Effector CD8-positive, alpha-beta T cell (primary cell): ENCODE measurements at regions not wholly inside any gene's neighbourhood (a gene's known extent, or its start where the extent isn't known, plus 50 kb on each side); places are given as distances from the start of the nearest gene placed in this dataset.
"Not testable (repeated sequence)": the region's sequence is repeated elsewhere in the genome, so short reads cannot be mapped to it uniquely, and the experiment has no call there.

ENCODE experiments used
- DNase-seq: peaks from one replicate; lab custom pipeline; 2025; lab: John Stamatoyannopoulos, UW

DNA sequence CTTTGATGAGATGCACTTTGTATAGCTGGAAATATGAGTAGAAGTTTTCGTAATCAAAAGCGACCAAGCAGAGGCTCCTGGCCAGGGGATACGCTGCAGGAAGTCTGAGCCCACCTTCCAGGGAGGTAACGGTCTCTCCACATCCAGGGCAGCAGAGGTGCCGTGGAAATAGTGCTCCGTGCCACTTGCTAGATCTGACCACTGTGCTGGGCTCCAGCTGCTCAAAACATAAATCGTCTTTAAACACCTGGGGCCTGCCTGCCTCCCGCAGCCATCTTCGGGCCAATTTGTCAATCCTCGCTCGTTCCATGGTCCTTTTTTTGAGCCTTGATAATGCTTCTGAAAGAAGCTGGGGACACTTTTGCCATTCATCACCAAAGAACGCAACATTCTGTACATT lies 445.0 kb downstream of the ZNF536 start:
- DNase-seq: no peak

DNA sequence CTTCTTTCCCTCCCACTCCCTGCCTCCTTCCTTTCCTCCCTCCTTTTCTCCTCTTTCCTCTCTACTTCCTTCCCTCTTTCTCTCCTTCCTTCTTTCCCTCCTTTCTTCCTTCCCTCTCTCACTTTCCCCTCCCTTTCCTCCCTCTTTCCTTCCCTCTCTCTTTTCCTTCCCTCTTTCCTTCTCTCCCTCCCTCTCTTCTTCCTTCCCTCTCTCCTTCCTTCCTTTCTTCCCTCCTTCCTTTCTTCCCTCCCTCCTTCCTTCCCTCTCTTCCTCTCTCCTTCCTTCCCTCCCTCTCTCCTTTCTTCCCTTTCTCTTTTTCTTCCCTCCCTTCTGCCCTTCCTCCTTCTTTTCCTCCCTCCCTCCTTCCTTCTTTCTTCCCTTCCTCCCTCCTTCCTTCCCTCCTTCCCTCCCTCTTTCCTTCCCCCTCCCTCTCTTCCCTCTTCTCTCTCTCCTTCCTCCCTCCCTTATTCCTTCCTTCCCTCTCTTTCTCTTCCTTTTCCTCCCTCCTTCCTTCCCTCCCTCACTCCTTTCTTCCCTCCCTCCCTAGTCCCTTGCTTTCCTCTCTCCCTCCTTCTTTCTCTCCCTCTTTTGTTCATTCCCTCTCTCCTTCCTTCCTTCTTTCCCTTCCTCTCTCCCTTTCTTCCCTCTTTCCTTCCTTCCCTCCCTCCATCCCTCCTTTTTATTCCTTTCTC lies 443.9 kb downstream of the ZNF536 start:
- no peak for DNase-seq

DNA sequence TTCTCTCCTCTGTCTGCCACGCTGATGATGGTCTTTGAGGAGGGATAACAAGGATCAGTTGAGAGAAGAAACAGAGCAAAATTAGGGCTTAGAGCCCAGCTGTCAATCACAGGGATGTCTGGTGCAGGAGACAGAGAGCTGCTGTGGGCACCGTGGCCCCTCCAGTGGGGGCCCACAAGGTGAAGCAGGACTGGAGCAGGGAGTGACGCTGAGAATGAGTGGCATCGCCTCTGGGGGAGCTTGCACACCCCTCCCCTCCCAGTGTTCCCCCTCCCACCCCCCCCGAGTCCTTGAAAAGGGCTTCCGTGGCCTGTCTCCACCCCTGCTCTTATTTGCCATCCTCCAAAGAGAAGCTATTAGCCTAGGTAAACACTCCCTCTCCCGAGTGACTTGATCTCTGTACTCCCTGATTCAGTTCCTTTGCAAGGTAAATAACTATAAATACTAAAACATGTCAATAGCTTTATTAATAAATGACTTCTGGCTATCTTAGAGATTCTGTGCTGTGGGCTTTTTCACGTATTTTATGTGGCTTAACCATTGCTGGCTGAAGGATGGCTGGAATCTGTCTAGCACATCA lies 440.0 kb downstream of the ZNF536 start:
- DNase-seq: no peak

DNA sequence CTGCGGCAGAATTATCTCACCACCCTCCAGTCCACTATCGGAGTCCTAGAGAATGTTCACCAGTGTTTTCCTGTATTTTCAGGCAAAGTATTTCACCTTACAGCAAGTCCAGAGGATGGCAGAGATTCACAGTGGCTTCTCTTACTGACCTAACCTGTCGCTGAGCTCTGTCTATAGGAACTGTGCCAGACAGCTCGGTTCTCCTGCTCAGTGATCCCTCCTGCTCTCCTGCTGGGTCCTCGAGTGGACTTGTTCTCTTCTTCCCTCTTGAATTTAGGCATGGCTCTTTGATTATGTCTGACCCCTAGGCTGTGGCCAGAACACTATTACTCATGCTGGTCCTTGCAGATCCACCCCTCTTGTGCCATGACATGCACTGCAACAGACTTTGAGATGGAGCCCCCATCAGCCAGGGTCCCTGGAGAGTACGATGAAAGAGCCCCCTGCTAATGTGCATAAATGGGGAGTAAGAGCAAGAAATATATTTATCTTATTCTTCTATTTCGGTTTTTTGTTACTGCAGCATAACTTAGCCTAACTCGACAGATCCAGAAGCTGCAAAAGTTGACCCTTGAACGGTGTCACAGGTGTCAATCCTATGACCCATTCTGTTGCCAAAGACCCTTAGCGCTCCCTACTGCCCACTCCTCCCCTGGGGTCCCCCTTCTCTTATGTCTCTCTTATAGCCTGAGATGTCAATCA lies 439.4 kb downstream of the ZNF536 start:
- DNase-seq: no peak

DNA sequence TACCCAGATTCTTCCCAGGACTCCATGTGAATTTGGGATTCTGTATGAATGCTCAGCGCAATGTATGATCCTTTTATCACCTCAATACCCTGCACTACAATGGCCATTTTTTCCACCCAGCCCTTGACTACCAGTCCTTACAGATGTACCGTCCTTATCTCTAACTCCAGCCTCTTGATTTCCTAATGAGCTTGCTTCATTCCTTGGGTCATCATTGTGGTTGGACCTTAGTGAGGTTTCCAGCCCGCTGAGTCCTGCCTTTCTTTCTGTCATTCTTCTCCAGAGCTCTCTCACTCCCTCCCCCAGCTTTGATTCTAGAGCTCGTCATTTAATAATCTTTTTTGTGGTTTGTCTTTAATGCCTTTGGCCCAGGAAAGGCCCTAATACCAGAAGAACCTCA lies 438.5 kb downstream of the ZNF536 start:
- no peak for DNase-seq

DNA sequence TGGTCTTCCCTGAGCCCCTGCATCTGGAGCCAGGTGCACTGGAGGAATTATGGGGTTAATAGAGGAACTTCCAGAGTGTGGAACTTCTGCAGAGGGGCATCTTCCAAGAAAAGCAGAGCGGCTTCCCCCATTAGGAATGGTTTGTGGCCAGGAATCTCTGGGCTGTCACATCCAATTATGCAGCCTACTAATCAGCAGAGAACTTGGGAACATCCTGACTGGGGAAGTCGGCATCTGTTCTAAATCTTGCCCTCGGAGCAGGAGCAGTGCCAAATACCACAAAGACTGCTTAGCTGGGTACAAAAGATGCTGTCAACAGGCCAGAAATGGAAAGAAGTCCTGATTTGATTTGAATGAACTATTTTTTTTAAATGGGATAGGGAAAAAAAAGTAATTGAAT lies 435.1 kb downstream of the ZNF536 start:
- no peak for DNase-seq

DNA sequence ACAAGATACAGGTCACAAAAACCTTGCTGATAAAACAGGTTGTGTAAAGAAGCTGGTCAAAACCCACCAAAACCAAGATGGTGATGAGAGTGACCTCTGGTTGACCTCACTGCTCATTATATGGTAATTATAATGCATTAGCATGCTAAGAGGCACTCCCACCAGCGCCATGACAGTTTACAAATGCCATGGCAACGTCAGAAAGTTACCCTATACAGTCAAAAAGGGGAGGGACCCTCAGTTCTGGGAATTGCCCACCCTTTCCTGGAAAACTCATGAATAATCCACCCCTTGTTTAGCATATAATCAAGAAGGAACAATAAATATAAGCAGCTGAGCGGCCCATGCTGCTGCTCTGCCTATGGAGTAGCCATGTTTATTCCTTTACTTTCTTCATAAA lies 434.1 kb downstream of the ZNF536 start:
- DNase-seq: no peak

DNA sequence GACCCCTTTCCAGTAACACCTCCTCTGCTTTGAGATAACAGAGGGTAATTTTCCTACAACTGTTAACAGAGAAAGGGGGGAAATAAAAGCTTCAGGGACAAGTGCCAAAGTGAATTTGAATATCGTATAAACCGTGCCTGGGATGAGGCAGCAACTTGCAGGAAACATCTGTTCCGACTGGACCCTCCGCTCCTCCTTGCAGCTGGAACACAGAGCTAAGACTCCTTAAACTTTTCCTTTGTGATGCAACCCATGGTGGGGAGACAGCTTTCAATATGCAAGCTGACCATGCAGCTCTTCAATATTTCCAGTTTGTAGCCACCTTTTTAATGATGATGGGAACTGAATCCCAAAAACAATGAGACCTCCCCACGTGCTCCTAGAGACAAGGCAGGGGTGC lies 432.6 kb downstream of the ZNF536 start:
- no peak for DNase-seq

DNA sequence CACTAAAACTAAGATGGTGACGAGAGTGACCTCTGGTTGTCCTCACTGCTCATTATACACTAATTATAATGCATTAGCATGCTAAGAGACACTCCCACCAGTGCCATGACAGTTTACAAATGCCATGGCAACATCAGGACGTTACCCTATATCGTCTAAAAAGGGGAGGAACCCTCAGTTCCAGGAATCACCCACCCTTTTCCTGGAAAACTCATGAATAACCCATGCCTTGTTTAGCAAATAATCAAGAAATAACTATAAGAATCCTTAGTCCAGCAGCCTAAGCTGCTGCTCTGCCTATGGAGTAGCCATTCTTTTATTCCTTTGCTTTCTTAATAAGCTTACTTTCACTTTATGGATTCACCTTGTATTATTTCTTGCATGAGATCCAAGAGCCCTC lies 432.1 kb downstream of the ZNF536 start:
- not testable (repeated sequence) for DNase-seq

DNA sequence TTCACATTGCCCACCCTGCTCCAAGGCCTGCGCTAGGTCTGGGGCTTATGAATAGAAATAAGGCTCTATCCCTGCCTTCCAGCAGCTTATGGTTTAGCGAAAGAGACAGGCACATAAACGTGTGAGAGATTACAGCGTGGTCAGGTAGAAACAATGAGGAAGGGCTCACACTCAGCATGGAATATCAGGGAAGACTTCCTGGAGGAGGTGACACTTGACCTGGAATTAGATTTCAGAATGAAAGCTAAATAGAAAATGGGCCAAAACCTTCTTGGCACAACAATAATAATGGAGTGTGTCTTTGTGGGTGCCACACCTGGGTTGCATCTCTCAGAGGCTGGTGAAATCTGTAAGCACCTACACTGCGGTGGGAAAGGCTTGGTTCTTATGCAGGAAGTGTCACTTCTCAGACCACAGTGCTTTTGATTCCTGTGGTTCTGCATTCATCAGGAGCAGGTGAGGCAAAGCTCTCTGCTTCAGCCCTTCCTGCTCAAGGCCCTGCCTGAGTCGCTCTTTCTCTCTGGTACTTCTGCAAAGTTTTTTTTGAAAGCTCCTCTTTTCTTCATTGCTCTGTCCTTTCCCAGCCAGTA lies 430.3 kb downstream of the ZNF536 start:
- DNase-seq: no peak

DNA sequence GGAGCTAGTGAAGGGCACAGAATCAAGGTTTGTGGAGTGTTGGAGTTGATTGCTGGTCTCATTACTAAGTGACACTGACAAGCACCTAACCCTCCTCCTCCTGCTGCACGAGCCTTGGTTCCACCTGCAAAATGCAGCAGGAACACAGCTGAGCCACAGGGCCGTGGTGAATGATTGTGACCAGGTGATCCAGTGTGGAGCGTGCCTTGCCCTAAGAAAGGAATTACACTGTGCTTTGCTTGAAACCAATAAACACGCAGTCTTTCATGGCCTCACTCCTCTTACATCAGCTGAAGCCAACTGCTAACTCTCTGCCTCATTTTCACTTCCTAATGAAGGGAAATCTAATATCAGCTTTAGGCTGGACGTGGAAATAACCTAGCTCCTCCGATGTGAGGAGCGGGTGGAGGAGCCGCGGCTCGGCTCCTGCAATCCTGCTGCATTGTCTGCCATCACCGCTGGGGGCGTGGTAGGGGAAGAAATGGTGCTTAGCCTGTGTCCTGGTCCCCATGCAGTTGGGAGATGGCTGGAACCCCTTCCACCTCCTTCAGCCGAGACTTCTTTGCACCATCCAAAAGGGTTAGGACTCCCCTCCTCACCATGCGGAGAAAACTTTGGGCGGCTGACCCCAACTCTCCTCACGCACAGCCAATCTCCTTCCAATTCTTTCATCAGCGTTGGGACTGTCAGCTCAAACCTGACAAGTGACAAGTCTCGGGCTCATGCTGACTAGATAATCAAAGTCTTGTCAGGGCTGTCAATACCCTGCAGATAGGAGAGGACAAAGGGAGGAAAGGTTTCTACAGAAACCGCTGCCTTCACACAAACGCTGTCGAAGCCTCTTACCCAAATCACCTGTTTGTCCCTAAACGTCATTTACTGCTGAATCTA lies 427.9 kb downstream of the ZNF536 start:
- no peak for DNase-seq

DNA sequence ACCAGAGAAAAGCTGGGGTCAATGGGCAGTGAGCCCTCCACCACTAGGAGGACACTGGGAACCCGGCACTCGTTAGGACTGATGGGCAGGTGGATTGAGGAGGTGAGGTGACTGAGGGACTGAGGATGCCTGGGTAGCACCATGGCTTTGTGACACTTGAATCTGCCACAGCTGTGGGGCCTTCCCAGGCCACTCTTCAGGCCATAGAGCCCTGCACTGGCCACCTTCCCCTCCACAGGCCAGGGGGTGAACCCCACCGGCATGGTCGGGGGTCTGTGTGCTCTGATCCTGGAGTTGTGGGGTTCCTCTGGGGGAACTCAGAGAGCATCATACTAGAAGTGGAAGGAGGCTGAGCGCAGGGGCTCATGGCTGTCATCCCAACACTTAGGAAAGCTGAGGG lies 423.5 kb downstream of the ZNF536 start:
- DNase-seq: no peak

DNA sequence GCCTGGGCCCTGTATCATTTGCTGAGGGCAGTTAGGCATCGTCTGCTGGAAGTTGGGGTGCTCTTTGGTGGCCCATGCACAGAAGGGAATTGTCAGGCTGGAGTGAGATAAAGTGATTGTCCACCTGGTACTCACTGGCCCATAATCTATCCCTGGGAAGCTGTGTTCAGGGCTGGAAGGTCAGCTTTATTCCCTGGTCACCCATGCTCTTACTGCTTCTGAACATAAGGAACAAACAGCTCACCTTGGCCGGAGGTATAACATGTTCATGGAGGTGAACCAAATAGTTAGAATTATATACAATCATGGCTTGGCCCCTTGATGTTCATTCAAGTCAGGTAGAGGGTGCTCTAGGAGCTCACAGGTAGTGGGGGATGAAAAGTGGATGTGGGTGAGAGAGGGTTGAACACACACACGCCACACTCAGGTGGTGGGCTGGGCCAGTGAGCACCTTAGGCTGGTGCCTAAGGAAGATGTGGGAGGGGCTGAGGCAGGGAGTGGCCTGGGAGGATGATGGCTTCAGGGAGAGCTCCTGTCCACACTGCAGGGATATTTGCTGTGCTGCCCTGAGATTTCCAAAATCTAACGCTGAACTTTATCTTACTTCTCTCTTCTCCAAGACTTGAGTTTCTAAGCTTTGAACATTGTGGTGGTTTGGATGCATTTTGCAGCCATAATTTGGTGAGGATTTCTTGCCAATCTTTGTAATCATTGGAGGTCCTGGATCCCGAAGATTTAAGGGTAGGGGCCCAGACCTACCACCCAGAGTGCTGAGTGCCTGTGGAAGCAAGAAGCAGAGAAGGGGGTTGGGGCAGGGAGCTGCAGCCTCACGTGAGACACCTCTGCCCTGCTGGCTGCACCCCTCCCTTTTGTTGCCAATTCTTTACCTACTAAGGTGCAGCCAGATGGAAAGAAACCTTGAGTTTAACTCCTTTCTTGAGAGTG lies 420.6 kb downstream of the ZNF536 start:
- no peak for DNase-seq

DNA sequence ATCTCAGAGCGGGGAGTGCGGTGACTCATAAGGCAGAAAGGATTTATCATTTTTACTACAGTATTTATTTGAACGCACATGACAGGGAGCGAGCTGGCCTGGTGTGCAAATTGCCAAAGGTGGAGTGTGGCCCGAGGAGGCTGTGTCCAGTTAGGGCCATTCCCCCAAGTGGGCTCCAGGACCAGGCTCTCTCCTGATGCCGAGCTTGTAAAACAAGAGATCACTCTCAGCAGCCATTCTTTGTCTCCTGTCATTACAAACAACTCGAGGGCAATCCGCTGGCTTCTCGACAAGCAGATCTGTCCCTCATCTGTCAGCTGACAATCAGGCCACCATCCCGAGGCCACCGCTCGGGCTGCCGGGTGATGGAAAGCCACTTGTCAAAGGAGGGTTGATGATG lies 418.9 kb downstream of the ZNF536 start:
- no peak for DNase-seq

DNA sequence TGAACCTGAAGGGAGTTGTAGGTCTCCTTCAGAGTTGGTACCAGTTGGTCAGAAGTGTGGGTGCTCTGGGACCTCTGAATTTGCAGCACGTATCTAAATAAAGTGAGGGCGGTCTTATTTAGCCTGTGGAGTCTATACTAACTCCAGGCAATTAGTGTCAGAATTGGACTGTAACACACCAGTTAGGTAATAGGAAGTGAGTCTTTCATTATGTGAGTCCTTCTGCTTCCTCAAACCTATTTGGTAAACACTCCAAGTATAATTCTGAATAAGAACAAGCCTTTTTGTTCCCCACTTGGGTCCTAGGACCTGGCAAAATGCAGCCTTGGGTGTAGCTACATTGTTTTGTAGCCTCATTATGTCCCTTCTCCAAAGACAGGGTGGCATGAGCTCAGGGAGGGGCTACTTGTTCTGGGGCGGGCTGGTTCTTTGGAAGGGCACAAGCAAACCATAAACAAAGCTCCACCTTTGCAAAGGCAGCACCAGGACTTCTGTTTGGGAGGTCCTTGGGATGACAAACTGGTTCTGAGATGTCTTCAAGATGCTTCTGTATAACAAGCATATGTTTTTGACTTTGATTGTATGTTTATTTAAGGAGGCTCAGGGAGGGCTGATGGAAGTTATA lies 418.0 kb downstream of the ZNF536 start:
- no peak for DNase-seq

DNA sequence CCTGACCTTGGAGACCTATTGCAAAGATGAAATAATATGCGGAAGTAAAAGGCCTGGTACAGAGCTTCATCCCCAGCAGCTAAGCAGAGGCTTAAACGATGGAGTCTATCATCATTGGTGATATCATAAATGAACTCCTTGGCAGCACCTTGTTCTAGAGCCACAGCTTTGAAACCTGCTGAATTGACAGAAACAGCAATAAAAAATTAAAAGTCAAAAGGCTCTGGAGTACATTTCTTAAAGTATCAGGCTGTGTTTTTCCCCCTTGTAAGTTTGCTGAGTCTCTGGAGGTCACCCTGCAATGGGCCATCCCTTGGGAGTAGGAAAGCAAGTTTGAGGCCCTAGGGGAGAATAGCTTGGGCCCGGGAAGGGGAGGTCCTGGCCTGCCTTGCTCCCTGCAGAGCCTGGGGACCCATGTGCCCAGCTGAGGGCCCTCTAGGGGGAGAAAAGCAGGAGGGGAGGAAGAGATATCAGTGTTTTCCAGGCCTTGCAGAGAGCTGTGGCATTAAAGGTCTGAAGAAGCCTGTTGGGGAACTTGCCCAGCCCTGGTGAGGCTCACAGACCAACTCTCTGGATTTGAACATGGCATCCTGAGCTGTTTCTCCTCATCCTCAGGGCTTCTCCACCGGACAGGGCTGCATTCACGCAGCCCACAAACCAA lies 416.1 kb downstream of the ZNF536 start:
- no peak for DNase-seq

DNA sequence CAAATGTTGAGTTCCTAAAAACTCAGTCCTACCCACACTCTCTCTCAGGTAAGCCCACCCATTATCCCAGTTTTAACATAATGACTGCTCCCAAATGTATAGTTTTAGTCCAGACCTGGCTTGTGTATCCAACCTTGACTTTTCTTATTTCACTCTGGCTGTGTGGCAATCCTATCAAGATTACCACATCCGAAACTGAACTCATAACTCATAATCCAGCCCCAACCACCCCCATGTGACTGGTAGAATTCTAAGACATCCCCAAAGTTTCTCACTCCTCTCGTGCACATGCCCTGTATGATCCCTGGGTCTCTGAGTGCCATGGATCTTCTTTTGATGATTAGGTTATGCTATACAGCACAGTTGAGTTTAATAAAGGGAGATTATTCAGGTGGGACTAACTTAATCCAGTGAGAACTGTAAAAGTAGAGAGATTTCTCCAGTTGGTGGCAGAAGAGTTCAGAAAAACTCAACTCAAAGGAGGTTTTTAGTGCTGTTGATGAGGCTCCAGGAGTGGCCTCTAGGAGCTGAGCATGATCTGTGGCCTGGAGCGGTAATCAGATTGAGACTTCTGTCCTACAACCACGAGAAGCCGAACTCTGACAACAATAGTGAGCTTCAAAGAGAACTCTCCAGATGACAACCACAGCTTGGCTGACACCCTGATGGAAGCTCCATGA lies 413.4 kb downstream of the ZNF536 start:
- no peak for DNase-seq

DNA sequence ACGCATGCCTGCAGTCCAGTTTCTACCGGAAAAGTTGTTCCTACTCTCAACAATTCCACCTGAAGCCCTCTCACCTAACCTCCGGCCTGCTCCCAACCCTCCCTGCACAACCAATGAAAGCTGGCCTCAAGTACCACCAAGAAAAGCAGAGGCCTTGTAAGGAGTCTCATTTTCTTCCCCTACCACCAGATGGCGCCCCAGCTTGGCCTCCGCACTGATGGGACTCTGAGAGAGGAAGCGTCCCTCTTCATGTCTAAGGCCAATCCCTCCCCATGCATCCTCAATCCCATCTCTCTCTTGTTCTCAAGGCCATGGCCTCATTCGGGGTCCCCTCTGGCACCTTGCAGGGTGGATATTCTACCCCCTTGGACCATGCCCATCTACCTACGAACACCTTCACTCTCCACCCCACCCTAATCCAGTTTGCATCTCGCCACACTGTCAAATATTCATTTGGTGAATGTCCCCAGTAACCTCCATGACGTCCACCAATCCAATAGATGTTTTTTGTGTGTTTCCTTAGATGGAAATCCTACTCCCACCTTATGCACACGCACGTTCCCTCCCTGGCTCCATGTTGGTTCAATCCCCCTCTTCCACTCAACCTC lies 412.8 kb downstream of the ZNF536 start:
- peak; percentile 21 for DNase-seq

DNA sequence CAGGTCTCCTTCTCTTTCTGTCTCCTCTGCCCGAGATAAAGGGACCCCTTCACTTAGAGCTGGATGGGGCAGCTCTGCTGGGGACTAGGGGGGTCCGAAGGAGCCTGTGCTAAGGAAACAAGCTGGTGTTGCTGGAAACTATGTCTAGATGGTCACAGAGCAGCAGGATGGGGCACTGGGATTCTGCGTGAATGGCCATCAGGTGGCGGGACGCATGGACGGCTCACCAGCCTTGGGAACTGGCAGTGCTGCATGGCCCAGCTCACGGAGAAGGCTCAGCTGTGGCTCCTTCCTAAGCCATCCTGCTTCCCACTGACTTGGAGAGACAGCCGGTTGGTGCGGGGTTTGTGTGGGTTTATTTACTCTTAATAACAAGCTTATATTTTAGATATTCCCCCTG lies 411.8 kb downstream of the ZNF536 start:
- no peak for DNase-seq
